Nucleus accumbens (tissue), 56 donors: ENCODE measurements at regions not wholly inside any gene's neighbourhood (a gene's known extent, or its start where the extent isn't known, plus 50 kb on each side); places are given as distances from the start of the nearest gene placed in this dataset.
A peak's percentile ranks its signal among the peaks of the same experiment; 100 is the strongest.

ENCODE experiments used
- DNase-seq, 56 donors: peaks; one replicate each; lab custom pipeline; 2025; lab: John Stamatoyannopoulos, UW

DNA sequence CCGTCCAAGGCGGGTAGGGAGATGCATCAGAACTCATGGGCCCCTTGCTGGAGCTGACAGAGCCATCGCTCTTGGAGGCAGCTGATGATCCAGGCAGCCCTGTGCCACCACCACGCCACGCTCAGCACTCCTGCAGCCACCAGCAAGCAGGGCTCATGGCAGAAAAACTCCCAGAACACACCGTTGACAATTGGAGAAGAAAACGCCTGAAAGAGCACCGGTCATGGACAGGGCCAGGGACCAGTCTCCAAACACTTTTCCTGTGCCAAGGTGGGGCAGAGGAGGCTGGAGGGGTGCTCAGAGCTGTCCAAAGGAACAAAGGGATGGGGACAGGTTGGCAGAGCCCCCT lies 132.2 kb downstream of the FOXL1 start:
- no peak for DNase-seq

DNA sequence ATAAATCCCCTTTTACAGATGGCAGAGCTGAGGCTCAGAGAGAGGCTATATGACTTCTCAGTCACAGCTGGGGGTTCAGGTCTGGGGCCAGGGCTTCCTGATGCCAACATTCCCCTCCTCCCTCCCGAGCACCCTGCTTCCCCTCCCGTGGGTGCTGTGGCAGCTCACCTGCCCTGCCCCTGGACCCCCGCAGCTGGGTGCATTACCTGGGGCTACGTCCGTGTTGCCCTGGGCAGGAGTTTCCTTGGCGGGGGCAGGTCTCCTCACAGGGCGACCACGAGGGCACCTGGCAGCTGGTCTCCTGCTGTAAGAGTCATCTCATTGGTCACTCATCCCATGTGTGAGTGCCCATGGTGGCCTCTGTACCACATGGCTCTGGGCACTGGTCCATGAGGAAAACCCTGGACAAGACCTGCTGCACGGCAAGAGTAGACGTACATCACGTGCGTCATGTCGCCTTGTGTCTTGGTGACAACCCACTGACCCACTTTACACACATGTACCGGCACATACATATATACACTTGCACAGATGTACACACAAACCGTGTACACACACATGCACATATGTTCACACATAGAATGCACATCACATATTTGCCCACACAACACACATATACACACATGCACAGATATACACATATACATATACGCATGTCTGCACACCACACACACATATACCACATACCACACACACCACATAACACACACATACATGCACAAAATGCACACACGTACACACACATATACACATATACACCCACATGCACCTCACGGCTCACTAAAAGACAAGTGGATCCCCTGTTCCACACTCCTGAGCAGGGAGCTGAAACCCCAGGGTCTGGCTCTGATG lies 134.0 kb downstream of the FOXL1 start:
- no peak for DNase-seq

DNA sequence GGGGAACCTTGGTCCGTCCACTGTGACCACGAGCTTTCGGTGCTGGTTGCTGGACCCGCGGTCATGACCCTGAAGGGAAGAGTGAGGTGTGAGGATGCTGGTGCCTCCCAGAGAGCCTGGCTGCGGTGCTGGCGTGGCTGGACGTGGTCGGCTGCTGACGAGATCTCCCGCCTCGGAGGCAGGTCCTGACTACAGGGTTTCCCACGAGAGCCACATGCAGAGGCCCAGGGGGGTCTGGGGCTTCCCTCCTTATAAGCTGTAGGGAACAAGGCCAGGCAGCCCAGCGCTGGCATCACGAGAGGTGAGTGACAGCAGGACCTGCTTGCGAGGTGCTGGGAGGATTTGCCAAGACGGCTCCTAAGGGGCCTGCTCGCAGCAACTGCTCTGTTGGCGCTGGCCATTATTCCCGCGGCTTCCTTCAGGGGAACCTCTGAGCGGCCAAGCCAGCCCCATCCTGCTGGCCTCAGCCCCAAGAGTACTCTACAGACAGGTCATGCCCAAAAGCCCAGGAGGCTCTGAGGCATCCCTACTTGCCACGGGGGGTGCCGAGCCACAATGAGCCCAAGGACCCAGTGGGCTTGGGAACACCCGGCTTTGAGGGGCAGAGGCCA lies 134.8 kb downstream of the FOXL1 start:
- no peak for DNase-seq

DNA sequence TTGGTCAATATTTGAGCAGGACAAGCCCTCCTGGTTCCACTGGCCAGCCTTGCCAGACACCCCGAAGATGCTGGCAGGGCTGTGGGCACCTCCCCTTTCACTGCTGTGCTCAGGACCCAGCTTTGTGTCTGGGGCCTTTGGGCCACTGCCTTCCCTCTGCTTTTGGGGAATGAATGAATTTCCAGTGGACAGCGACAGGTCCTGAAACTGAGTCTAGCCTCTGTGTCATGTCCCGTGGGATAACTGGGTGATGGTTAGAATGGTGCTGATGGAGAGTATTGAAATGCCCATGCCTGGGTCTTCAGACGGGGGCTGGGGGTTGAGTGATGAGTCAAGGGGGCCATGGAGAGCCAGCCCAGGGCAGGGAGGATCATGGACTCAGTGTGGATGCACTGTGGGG lies 135.8 kb downstream of the FOXL1 start:
- no peak for DNase-seq

DNA sequence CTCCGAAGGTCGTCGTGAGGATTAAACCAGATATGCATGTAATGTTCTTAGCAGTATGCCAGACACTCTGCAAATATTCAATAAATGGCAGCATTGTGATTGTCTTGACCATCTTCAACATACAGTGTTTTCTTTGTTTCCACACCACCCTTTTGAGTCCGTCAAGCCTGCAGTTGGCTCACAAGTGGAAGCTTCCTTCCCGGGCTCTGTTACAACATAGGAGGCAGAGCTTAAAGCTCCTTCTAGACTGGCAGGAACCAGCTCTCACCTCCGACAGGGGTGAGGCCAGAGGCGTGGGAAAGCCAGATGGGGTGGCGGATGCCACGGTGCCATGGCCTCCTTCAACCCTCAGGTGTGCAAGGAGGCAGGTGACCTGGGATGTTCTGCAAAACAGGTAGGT lies 138.3 kb downstream of the FOXL1 start:
- no peak for DNase-seq

DNA sequence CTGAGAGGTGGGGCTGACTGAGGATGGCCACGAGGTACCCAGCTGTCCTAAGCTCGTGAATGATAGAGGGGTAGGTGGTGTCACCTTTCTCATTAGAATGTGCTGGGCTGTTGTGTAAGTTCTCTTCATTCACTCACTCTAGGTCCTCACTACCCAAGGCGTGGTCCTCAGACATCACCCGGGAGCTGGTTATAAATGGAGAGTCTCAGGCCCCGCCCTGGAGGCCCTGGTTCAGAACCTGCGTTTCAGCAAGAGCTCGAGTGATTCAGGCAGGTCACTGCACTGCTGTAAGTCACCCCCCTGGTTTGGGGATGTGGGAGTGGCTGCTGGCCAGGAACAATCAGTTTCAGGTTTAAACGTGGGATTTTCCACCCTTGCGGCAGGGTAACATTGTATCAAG lies 139.8 kb downstream of the FOXL1 start:
- no peak for DNase-seq

DNA sequence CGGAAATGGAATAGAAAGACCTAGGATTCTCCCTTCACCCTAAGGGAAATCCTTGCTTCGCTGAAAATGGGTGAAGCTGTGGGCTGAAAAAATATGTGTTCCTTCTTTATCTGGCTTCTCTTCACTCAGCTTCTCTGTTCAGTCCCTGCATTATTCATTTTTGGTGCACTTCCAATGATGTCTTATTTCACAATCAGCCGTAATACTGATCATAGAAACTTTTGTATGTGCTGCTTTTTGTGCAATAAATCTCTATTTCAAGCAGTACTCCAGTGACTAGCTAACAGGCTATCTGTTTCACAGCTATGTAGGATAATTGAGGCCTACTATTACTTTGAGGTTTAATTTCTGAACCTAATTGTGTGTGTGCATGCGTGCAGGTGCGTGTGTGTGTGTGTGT lies 144.6 kb downstream of the FOXL1 start:
- no peak for DNase-seq

DNA sequence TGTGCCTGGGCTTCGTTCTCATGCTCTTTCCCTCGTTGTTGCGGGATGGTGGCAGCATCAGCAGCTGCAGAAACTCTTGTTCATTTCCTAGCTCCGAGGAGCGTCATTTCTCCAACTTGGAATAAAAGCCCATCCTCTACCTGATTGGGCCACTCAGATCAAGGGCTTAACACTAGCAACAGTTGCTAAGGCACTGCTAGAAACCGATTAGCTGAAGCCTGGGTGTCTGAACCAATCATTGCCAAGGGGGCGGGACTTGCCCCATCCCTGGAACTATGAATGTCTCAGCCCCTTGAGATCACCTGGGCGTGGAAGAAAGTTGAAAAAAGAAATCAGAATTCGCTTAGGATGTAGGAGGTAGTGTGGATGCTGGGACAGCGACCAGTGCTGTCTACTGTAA lies 145.3 kb downstream of the FOXL1 start:
- DNase-seq: peak in 28 of 56 donors; percentile 4 to 72 (median 38)

DNA sequence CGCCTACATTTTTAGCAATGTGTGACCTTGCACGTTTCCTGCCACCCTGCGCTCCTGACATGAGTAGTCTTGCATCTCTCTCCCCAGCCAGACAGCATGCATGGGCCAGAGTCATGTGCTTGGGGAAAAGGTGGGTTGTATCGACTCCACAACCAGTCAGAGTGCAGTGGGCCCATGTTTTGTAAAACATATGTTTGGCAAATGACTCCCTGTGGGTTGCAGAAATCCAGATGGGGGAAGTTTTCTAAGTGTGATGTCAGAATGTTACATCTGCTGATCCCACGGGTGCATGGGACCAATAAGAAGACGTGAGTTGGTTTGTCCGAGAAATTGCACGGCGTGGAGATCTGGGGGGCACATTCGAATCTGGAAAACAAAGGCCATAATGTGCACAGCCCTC lies 147.1 kb downstream of the FOXL1 start:
- no peak for DNase-seq

DNA sequence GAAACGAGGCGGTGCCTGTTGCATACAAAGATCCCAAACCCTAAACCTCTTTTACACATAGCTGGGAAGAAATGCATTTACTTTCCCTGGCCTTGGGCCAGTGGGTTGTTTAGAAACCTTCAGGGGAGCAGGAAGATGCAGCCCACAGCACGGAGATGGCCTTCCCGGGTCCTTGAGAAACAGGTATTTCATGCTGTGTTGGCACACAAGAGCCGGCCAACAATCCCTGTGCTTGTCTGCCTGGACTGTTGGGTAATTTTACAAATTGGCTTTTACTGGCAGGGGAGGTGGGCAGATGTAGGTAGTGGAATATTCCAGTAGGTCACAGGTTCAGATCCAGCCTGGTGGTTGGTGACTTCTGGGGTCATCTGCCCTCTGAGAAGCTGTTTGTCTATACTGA lies 148.0 kb downstream of the FOXL1 start:
- no peak for DNase-seq

DNA sequence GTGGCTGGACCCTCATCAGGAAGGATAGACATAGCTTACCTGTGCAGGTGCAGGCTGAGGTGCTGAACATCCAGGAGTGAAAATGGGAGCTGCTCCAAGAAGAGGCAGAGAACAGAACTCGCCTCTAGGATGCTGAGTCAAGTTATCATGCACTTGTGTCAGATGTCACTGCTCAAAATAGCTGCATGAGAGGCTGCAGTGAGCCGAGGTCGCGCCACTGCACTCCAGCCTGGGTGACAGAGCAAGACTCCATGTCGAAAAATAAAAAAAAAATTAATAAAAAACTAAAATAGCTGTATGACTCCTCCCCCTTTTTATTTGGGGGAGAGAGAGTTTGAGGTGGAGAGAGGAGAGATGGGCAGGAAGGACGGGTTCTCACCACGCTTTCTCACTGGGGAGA lies 148.8 kb downstream of the FOXL1 start:
- no peak for DNase-seq

DNA sequence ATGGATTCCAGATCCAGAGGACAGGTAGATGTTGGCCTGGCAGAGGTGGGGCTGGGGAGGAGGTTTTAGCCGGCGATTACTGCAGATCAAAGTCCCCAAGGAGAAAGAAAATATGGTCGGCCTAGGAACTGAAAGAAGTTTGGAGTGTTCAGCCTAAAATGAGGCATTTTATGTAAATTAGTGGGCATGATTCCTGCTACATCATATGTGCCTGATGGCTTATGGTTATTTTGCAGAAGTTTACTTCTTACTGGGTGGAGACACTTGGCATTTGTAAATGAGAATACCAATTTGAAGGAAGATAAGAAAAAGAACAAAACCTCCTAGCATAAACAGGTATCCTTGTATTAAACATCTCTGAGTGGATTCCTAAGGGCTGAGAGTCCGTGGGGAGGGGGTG lies 149.3 kb downstream of the FOXL1 start:
- no peak for DNase-seq

DNA sequence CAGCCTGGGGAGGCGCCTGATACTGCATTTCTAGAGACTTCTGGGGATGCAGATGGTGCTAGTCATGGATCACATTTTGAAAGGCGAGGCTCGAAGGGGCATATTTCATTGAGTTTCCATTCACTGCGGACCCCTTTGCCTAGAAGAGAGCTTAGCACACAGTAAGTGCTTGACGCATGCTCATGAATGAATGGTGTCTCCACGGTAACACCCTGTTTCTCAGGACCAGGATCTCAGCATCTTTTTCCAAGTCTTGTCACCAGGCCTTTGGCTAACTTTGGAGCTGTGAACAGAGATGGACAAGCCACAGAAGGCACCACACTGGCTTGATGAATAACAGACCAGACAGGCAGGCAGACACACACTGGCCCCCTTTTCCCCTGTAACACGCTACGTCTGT lies 151.3 kb downstream of the FOXL1 start:
- no peak for DNase-seq

DNA sequence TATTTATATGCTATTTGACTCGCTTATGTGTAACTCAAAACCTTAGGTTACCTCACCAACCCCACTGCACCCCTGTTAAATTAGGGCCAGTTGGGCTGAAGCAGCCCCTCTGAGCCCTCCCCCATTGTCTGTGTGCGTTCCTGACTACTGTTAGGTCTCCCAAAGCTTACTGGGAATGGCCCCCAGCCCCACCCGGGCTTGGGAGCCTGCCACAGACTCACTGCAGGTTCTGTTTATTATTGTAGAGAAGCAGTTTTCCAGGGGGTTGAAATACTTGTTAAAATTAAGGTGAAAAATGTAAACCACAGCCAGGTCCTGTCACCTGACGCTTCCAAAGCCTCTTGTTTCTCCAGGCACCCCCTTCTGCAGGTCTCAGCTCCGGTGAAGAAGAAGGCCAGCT lies 151.7 kb downstream of the FOXL1 start:
- DNase-seq: no peak

DNA sequence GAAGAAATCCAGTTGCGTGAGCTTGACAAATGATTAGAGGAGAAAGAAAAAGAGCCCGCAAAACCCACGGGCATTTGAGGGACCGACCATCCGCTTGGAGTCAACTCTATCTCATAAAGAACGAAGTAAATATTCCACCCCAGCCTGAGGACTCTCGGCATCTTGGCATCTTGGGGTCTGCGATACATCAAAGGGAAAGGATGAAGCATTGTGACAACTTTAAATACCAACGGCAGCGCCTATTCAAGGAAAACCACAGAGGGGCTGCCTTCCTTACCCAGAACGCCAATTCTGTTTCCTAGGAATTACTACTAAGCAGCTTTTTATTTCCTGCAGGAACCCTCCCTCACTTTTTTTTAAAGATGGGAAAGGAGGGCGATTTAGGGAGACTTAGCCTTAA lies 152.2 kb downstream of the FOXL1 start:
- DNase-seq: no peak

DNA sequence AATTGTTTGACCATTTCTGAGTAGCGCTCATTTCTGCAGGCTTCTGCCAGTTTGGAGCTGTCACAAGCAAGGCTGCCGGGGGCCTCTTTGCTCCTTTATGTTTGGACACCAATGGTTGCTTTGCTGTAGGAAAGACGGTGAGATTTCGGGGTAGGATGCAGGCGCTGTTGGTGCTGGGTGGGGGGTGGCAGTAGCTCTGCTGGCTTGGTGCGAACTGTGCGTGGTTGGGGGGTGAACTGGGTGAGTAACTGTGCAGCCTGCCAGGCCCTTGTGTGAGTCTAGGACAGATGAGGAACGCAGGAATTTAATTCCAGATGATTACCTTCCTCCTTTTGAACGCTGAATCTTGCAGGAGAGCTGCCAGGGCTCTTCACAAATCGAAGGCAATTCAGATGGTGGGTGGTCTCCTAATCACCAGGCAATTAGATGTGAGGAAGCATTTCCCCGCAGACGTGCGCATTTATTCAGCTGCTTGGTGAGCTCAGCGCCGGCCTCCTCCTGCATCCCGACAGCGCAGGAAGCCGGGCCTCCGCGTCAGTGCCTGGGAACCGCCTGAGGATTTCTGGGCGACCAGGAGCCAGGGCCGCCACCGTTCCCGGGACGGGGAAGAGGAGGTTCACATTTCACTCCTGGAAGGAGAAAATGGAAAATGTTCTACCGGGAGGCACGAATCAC lies 154.4 kb downstream of the FOXL1 start:
- peak in 25 of 56 donors; percentile 2 to 45 (median 20) for DNase-seq

DNA sequence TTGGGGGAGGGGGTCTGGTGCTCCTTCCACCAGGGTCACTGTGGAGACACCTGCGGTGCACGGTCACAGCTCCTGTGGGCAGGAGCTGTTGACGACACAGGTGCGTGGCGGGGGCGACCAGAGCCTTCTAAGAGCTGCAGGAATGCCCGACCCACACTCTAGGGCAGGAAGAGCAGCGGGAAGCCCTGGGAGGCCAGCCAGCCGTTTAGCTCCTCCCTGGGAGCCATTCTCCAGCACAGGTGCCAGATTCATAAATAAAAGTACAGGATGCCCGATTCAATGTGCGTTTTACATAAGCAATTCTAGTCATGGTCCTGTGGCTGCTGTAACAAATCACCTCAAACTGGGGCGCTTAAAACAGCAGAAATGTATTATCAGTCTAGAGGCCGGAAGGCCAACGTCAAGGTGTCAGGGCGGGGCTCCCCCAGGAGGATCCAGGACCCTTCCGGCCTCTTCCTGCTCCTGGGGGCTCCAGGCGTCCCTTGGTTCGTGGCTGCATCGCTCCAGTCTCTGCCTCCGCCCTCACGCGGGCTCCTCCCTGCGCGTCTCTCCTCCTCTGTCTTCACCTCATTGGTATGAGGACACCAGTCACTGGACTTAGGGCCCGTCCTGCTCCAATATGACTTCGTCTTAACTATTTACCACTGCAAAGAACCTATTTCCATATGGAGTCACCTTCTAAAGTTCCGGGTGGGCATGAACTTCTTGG lies 155.4 kb downstream of the FOXL1 start:
- DNase-seq: no peak

DNA sequence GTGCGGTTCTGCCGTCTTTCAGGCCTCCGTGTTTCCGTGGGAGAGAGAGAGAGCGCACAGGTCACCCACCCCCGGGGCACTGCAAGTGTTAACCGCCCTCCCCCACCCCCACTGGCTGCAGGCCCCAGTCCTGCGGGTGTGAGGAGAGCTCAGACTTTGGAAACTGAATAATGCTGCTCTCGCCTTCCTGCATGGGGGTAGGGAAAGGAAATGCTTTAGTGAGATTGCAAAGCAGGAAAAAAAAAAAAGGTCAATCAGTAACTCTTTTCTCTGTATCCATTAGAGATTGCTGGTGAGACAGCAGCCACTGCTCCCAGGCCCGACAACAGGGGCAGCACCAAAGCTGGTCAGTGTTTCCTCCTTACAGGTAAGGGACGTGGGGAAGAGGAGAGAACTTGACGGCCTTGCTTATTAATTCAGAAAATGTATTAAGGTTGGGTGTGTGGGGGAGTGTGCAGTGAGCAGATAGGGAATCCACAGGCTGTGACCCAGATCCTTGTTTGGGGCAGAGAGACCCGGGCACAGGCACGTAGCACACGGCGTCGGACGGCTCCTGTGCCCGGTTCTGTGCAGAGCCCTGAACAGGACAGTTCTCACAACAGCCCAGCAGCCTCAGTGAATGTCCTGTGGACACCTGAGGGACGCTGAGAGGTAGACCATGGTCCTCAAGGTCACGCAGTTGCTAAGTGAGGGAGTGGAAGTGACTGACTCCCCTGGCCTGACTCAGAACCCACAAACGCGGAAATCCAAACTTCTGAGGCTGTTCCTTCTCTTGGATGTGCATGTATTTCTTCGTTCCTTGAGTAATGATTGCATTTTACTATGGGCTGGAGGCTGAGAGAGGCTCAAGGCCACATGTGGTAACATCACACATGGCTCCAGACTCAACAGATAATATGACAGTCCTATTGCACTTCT lies 156.5 kb downstream of the FOXL1 start:
- no peak for DNase-seq

DNA sequence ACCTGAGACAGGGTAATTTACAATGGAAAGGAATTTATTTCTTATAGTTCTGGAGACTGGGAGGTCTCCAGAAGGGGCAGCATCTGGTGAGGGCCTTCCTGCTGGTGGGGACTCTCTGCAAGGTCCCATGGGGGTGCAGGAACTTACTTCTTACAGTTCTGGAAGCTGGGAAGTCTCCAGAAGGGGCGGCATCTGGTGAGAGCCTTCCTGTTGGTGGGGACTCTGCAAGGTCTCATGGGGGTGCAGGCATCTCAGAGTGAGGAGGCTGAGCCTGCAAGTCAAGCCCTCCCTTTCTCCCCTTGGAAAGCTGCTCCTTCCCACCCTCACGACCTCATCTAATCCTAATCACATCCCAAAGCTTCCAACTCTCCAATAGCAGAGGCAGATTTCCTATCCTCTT lies 157.4 kb downstream of the FOXL1 start:
- DNase-seq: no peak

DNA sequence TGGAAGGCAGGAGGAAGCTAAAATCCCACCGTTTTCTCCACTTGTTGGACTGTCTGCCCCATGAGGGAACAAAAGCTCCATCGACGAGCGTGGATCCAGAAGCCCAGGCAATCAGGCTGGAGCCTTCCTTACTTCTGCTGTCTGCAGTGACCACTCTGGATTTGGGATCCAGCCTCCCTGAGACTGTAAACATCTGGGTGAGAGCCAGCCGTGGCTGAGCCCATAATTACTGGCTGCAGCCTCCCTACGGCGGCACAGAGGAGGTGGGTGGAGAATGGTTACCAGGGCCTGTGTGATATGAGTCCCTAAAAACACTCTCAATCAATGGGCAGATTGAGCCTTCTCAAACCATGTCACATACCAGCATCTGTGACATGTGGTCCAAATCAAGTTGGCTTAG lies 158.2 kb downstream of the FOXL1 start:
- DNase-seq: no peak
